COLO668 (cell line): ENCODE measurements at regions not wholly inside any gene's neighbourhood (a gene's known extent, or its start where the extent isn't known, plus 50 kb on each side); places are given as distances from the start of the nearest gene placed in this dataset.

Experiments
- DNase-seq: peaks from one replicate; lab custom pipeline; 2025; ENCODE audit not compliant: unreplicated experiment; lab: John Stamatoyannopoulos, UW

GRCh38 chr4:24637173-24637572 is 52.8 kb upstream of the DHX15 start:
- DNase-seq, result no peak

GRCh38 chr4:24638396-24638875 is 54.1 kb upstream of the DHX15 start:
- no peak for DNase-seq

GRCh38 chr4:24639714-24640113 is 55.4 kb upstream of the DHX15 start:
- DNase-seq, result no peak

GRCh38 chr4:24640366-24640765 is 56.0 kb upstream of the DHX15 start:
- DNase-seq, result no peak

GRCh38 chr4:24642981-24643547 is 58.7 kb upstream of the DHX15 start:
- DNase-seq, result peak; percentile 28

- DNase-seq, result no peak
Measured at GRCh38 chr4:24643774-24644520, 59.6 kb upstream of the DHX15 start.

- no peak for DNase-seq
Measured at GRCh38 chr4:24644983-24645764, 60.8 kb upstream of the DHX15 start.

GRCh38 chr4:24645765-24646550 is 61.6 kb upstream of the DHX15 start:
- no peak for DNase-seq

- DNase-seq, result no peak
Measured at GRCh38 chr4:24646798-24647460, 62.6 kb upstream of the DHX15 start.

GRCh38 chr4:24650849-24651640 is 66.7 kb upstream of the DHX15 start:
- no peak for DNase-seq

GRCh38 chr4:24655326-24655725 is 71.0 kb upstream of the DHX15 start:
- DNase-seq, result no peak

- DNase-seq, result peak; percentile 7
Measured at GRCh38 chr4:24655971-24656370, 71.6 kb upstream of the DHX15 start.

- DNase-seq, result no peak
Measured at GRCh38 chr4:24656906-24657305, 72.6 kb upstream of the DHX15 start.

- peak; percentile 76 for DNase-seq
Measured at GRCh38 chr4:24657768-24658617, 73.6 kb upstream of the DHX15 start.

- peak; percentile 49 for DNase-seq
Measured at GRCh38 chr4:24659241-24659961, 75.0 kb upstream of the DHX15 start.

- DNase-seq, result no peak
Measured at GRCh38 chr4:24662056-24662455, 77.7 kb upstream of the DHX15 start.

- no peak for DNase-seq
Measured at GRCh38 chr4:24662542-24662941, 78.2 kb upstream of the DHX15 start.

GRCh38 chr4:24664956-24665355 is 80.6 kb upstream of the DHX15 start:
- no peak for DNase-seq
